Endometrium (tissue), 2 donors: ENCODE measurements at regions not wholly inside any gene's neighbourhood (a gene's known extent, or its start where the extent isn't known, plus 50 kb on each side); places are given as distances from the start of the nearest gene placed in this dataset.
"Not testable (repeated sequence)": the region's sequence is repeated elsewhere in the genome, so short reads cannot be mapped to it uniquely, and the experiment has no call there.

ENCODE experiments used
- FAIRE-seq: peaks from 2 replicates; lab custom pipeline; 2012; peaks lifted over from hg19 to GRCh38; lab: Jason Lieb, UNC
- donor health status: control.
- donor health status: control.

GRCh38 chr15:39397883-39398282 lies 183.0 kb upstream of the THBS1 start:
- no peak for FAIRE-seq

- FAIRE-seq, result no peak
Measured at GRCh38 chr15:39399600-39399999, 181.3 kb upstream of the THBS1 start.

- FAIRE-seq, result no peak
Measured at GRCh38 chr15:39400002-39400401, 180.9 kb upstream of the THBS1 start.

GRCh38 chr15:39400821-39401550 lies 179.9 kb upstream of the THBS1 start:
- FAIRE-seq, result peak; percentile 45

GRCh38 chr15:39403640-39404117 lies 177.2 kb upstream of the THBS1 start:
- FAIRE-seq, result no peak

- FAIRE-seq, result no peak
Measured at GRCh38 chr15:39404767-39405181, 176.1 kb upstream of the THBS1 start.

GRCh38 chr15:39406485-39406884 lies 174.4 kb upstream of the THBS1 start:
- FAIRE-seq, result no peak

GRCh38 chr15:39407116-39407515 lies 173.8 kb upstream of the THBS1 start:
- no peak for FAIRE-seq

- no peak for FAIRE-seq
Measured at GRCh38 chr15:39409876-39410530, 170.9 kb upstream of the THBS1 start.

- FAIRE-seq, result no peak
Measured at GRCh38 chr15:39411102-39411989, 169.5 kb upstream of the THBS1 start.

- peak; percentile 46 for FAIRE-seq
Measured at GRCh38 chr15:39413558-39413957, 167.3 kb upstream of the THBS1 start.

GRCh38 chr15:39414201-39414600 lies 166.7 kb upstream of the THBS1 start:
- no peak for FAIRE-seq

GRCh38 chr15:39415634-39416033 lies 165.2 kb upstream of the THBS1 start:
- FAIRE-seq, result no peak

- FAIRE-seq, result no peak
Measured at GRCh38 chr15:39416258-39416657, 164.6 kb upstream of the THBS1 start.

- FAIRE-seq, result no peak
Measured at GRCh38 chr15:39417366-39418134, 163.3 kb upstream of the THBS1 start.

- FAIRE-seq, result no peak
Measured at GRCh38 chr15:39419651-39420050, 161.2 kb upstream of the THBS1 start.

GRCh38 chr15:39420123-39420852 lies 160.6 kb upstream of the THBS1 start:
- FAIRE-seq, result not testable (repeated sequence)

- not testable (repeated sequence) for FAIRE-seq
Measured at GRCh38 chr15:39420853-39421192, 160.1 kb upstream of the THBS1 start.

GRCh38 chr15:39426552-39427532 lies 154.0 kb upstream of the THBS1 start:
- no peak for FAIRE-seq

- FAIRE-seq, result no peak
Measured at GRCh38 chr15:39427705-39428104, 153.2 kb upstream of the THBS1 start.
